GM12878 (cell line): ENCODE measurements at regions not wholly inside any gene's neighbourhood (a gene's known extent, or its start where the extent isn't known, plus 50 kb on each side); places are given as distances from the start of the nearest gene placed in this dataset.

ENCODE experiments used
- E2F8 ChIP-seq: fragments of 450-650 bp; IDR thresholded peaks from 2 replicates; pipeline ENCODE4 v1.6.1; 2018; ENCODE audit warnings: mild to moderate bottlenecking, low read depth, moderate library complexity; ENCODE audit not compliant: partially characterized antibody
- EED ChIP-seq: sonication (generic); IDR thresholded peaks from 2 replicates; pipeline ENCODE4 v1.6.1; 2016; ENCODE audit warnings: antibody characterized with exemption, low read depth
- NR2C1 ChIP-seq: fragments of 450-650 bp; IDR thresholded peaks from 2 replicates; pipeline ENCODE4 v1.6.1; 2017; ENCODE audit warnings: antibody characterized with exemption, mild to moderate bottlenecking, moderate library complexity
- RAD51 ChIP-seq: fragments of 450-650 bp; IDR thresholded peaks from 2 replicates; pipeline ENCODE4 v1.6.1; 2016; ENCODE audit warnings: moderate library complexity, mild to moderate bottlenecking, inconsistent platforms
- RELA ChIP-seq: fragments of 450-650 bp; IDR thresholded peaks from 2 replicates; pipeline ENCODE4 v1.8.0; 2014; ENCODE audit warnings: borderline replicate concordance; ENCODE audit not compliant: partially characterized antibody
- SMAD1 ChIP-seq: fragments of 450-650 bp; IDR thresholded peaks from 2 replicates; pipeline ENCODE4 v1.6.1; 2018; ENCODE audit warnings: mild to moderate bottlenecking, low read depth; ENCODE audit not compliant: partially characterized antibody
- STAT3 ChIP-seq: IDR thresholded peaks from 2 replicates; pipeline ENCODE4 v1.6.1; 2011; ENCODE audit warnings: low read depth, low read length, improper control_type of control experiment
- TARDBP ChIP-seq: IDR thresholded peaks from 2 replicates; pipeline ENCODE4 v1.6.1; 2016; ENCODE audit warnings: borderline replicate concordance
- YY1 ChIP-seq: IDR thresholded peaks from 2 replicates; pipeline ENCODE4 v1.6.1; 2011; ENCODE audit warnings: low read depth, mild to moderate bottlenecking, low read length
- TF ChIP-seq, protein P1 (sequence below): fragments of 450-650 bp; IDR thresholded peaks from 2 replicates; pipeline ENCODE4 v1.6.1; 2017; ENCODE audit warnings: borderline replicate concordance
- TF ChIP-seq, protein P2 (sequence below): fragments of 450-650 bp; IDR thresholded peaks from 2 replicates; pipeline ENCODE4 v1.6.1; 2016; ENCODE audit warnings: mild to moderate bottlenecking

DNA sequence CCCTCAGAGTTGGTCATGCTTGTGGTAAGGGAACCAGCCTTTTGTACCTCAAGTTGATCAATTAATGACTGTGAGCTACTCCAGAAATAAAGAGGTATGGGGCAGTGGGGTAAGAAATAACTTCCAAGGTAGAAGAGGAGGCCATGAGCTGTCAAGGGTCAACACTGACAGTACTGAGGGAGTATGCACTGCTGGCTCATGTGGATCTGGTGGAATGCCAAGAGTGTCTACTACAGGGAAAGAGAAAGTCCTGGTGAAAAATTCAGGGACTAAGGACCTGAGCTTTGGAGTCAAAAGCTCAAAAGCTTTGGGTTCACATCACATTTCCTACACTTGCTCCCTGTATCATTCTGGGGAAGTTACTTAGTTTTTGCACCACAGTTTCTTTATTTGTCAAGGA is 154.9 kb downstream of the SEMA6D start (continued):
- TF ChIP-seq, protein P1, sequence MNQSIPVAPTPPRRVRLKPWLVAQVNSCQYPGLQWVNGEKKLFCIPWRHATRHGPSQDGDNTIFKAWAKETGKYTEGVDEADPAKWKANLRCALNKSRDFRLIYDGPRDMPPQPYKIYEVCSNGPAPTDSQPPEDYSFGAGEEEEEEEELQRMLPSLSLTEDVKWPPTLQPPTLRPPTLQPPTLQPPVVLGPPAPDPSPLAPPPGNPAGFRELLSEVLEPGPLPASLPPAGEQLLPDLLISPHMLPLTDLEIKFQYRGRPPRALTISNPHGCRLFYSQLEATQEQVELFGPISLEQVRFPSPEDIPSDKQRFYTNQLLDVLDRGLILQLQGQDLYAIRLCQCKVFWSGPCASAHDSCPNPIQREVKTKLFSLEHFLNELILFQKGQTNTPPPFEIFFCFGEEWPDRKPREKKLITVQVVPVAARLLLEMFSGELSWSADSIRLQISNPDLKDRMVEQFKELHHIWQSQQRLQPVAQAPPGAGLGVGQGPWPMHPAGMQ = no peak
- TF ChIP-seq STAT3 = no peak
- no peak for TF ChIP-seq RELA
- TF ChIP-seq SMAD1 = no peak
- no peak for TF ChIP-seq YY1
- TF ChIP-seq TARDBP = no peak
- TF ChIP-seq NR2C1 = no peak
- TF ChIP-seq EED = no peak
- TF ChIP-seq, protein P2, sequence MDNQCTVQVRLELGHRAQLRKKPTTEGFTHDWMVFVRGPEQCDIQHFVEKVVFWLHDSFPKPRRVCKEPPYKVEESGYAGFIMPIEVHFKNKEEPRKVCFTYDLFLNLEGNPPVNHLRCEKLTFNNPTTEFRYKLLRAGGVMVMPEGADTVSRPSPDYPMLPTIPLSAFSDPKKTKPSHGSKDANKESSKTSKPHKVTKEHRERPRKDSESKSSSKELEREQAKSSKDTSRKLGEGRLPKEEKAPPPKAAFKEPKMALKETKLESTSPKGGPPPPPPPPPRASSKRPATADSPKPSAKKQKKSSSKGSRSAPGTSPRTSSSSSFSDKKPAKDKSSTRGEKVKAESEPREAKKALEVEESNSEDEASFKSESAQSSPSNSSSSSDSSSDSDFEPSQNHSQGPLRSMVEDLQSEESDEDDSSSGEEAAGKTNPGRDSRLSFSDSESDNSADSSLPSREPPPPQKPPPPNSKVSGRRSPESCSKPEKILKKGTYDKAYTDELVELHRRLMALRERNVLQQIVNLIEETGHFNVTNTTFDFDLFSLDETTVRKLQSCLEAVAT = no peak
- no peak for TF ChIP-seq RAD51
- TF ChIP-seq E2F8 = no peak
